Anterior cingulate cortex (tissue), 58 donors: ENCODE measurements at regions not wholly inside any gene's neighbourhood (a gene's known extent, or its start where the extent isn't known, plus 50 kb on each side); places are given as distances from the start of the nearest gene placed in this dataset.

Experiments
- DNase-seq, 58 donors: peaks; one replicate each; lab custom pipeline; 2025; lab: John Stamatoyannopoulos, UW

GRCh38 chr6:37557645-37558114 is 58.0 kb upstream of the CCDC167 start:
- no peak for DNase-seq

- DNase-seq: no peak
Measured at GRCh38 chr6:37556881-37557644, 57.4 kb upstream of the CCDC167 start.

- DNase-seq: no peak
Measured at GRCh38 chr6:37555040-37555781, 55.5 kb upstream of the CCDC167 start.

GRCh38 chr6:37554480-37554819 is 54.8 kb upstream of the CCDC167 start:
- no peak for DNase-seq

GRCh38 chr6:37552267-37552666 is 52.6 kb upstream of the CCDC167 start:
- DNase-seq: no peak

- no peak for DNase-seq
Measured at GRCh38 chr6:37551867-37552266, 52.2 kb upstream of the CCDC167 start.

GRCh38 chr6:37551446-37551845 is 51.8 kb upstream of the CCDC167 start:
- DNase-seq: no peak

GRCh38 chr6:37551002-37551401 is 51.3 kb upstream of the CCDC167 start:
- DNase-seq: no peak

GRCh38 chr6:37550191-37550831 is 50.6 kb upstream of the CCDC167 start:
- DNase-seq: peak in 2 of 58 donors; percentile 21 to 23

- no peak for DNase-seq
Measured at GRCh38 chr6:37549558-37549957, 49.9 kb upstream of the CCDC167 start.
